A172 (cell line): ENCODE measurements at regions not wholly inside any gene's neighbourhood (a gene's known extent, or its start where the extent isn't known, plus 50 kb on each side); places are given as distances from the start of the nearest gene placed in this dataset.

Source experiments
- DNase-seq: peaks from one replicate; pipeline ENCODE4 v3.0.0-alpha.2; 2015; ENCODE audit warnings: low spot score

- no peak for DNase-seq
Measured at GRCh38 chr6:140985679-140986275, 1146.9 kb upstream of the GJE1 start.

DNA sequence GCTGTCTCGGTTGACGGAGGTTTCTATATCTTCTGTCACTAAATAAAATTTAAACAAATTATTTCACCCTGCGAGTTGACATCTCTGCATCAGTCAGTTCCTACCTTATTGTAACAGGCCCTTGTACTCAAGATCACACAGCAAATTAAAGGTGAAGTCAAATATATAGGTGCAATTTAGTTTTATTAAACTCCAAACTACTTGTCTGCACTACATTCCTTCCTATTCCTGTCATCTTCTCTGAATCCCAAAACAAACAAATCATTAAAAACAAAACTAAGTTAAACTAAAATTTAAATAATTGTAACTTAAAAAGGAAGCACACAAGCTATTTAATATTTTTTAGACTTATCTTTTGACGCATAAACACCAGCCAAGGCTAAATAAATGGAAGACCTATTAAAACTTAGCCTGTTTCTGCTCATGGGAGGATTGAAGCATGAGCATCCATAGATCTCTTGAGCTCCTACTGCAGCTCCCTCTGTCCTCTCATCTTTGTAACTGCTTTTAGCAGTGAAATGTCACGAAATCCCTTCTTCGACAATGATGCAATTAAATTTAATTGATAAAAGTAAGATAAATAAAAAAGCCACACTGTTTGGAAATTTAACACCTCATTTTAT is 1152.3 kb upstream of the GJE1 start:
- DNase-seq = no peak

- DNase-seq = peak; percentile 25
Measured at GRCh38 chr6:140979642-140980091, 1153.1 kb upstream of the GJE1 start.

DNA sequence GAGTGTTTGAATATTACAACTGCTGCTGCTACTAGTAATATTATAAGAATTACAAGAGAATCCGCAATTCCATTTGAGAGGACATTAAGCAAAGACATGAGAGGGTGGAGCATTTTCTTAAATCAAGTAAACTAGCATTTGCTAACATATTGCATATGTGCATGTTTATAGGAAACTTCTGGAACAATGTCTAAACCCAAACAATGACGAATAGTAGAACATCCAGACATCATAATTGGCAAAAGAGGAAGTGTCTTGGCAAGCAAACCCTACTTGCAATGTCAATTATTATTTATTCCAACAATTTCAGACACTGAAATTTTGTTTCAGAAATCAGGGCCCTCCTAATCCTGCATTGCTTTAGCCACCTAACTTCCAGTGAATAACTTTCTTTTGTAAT is 1155.3 kb upstream of the GJE1 start:
- DNase-seq = no peak

DNA sequence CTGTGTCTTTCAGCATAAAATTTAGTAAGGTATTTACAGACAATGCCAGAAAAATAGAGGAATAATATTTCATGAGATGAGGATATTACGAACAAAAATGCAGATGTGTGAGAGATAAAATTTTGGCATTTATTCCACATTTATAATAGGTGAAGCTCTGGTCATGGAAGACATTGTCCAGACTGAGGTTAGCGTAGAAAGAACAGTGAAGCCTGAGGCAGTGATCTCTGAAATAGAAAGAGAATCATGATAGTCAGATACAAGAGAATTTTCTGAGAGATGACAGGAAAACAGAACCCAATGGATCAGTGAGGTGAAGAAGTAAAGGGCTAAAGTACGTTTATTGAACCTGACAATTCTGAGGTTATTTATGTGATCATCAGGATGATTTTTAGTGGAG is 1155.9 kb upstream of the GJE1 start:
- no peak for DNase-seq

- no peak for DNase-seq
Measured at GRCh38 chr6:140970485-140970884, 1162.2 kb upstream of the GJE1 start.

- no peak for DNase-seq
Measured at GRCh38 chr6:140968062-140968461, 1164.7 kb upstream of the GJE1 start.

- no peak for DNase-seq
Measured at GRCh38 chr6:140966676-140967075, 1166.0 kb upstream of the GJE1 start.

- no peak for DNase-seq
Measured at GRCh38 chr6:140960566-140960965, 1172.2 kb upstream of the GJE1 start.

DNA sequence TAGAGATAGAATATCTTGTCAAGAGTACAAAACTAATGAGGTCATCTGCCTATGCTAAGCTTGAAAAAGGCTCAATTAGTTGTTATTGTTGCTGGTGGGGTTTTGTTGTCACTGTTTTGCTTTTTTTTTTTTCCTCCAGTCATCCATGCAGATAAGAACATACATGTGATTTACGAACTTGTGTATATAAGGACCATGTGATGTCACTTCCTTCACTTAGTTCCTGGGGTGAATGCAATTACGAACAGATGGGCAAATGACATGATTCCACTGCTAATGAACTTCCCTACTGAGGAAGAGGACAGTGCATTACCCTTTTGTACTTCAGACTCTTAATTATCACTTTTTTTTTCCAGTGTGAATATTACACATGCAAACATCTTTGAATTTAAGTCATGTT is 1175.3 kb upstream of the GJE1 start:
- no peak for DNase-seq

GRCh38 chr6:140956571-140957369 is 1176.0 kb upstream of the GJE1 start:
- DNase-seq = peak; percentile 0

DNA sequence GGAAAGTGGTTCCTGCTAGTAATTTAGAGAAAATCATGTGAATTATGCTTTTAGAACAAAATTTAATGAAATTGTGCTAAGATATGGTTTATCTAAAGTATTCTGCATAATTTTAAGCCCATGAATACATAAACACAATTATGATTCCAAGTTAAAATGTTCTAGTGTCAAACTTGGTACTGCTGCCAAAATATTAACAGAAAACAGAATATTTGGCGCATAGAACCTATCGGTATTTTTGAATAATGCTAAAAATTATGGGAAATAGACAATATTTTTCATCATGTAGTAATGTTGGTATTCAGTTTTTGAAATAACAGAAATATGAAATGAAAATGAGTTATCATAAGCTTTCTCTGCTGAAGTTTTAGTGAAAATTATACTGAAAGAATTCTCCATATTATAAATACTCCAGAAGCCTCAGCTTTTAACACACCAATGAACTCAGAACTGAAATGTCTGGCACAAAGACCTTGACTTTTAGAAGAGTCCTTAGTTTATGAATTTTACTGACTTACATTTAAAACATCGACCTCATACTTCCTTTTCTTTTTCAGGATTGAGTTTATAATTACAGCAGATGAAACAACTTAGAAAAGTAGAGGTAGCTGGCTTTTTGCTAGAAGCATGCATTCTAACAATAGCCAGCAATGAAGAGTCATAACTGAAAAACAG is 1192.3 kb upstream of the GJE1 start:
- DNase-seq = no peak

- DNase-seq = no peak
Measured at GRCh38 chr6:140932909-140933308, 1199.8 kb upstream of the GJE1 start.

GRCh38 chr6:140931581-140931980 is 1201.1 kb upstream of the GJE1 start:
- no peak for DNase-seq

DNA sequence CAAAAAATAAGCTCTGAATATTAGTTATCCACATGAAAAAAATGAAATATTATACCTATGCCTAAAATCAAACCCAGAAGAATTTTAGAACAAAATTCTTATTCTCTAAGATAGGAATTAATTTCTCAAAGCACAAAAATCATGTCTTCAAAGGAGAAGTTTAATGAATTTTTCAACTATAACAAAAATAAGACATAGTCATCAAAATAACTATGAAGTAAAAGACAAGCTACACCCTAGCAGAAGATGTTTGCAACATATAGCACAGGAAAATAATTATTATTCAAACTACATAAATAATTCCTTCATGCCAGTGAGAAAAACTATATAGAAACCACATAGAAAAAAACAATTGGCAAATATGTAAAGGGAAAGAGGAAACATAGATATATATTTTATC is 1203.6 kb upstream of the GJE1 start:
- no peak for DNase-seq

DNA sequence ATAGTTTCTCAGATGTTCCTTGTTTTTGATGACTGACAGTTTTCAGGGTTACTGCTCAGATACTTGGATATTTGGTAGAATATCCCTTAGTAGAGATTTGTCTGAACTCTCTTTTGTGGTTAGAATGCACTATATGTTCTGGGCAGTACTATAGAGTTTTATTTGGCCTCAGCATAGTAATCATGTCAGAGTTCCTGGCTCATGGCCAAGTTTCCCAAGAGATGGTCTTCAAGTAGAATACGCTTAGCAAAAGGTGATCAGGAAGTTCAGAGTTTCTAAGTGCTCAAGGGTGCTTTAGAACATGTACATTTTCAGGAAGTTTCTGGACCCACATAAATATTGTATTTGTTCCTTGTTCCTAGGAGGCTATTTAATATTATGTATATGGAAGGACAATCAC is 1209.7 kb upstream of the GJE1 start:
- no peak for DNase-seq

- peak; percentile 77 for DNase-seq
Measured at GRCh38 chr6:140921366-140922226, 1211.1 kb upstream of the GJE1 start.

GRCh38 chr6:140917911-140918310 is 1214.8 kb upstream of the GJE1 start:
- DNase-seq = no peak

GRCh38 chr6:140915551-140915950 is 1217.2 kb upstream of the GJE1 start:
- DNase-seq = no peak

- DNase-seq = no peak
Measured at GRCh38 chr6:140915103-140915502, 1217.6 kb upstream of the GJE1 start.

- no peak for DNase-seq
Measured at GRCh38 chr6:140912686-140913085, 1220.0 kb upstream of the GJE1 start.

- DNase-seq = no peak
Measured at GRCh38 chr6:140909625-140910024, 1223.1 kb upstream of the GJE1 start.
